ENCODE measurements at regions not wholly inside any gene's neighbourhood (a gene's known extent, or its start where the extent isn't known, plus 50 kb on each side); places are given as distances from the start of the nearest gene placed in this dataset.
A peak's percentile ranks its signal among the peaks of the same experiment; 100 is the strongest.

DNA sequence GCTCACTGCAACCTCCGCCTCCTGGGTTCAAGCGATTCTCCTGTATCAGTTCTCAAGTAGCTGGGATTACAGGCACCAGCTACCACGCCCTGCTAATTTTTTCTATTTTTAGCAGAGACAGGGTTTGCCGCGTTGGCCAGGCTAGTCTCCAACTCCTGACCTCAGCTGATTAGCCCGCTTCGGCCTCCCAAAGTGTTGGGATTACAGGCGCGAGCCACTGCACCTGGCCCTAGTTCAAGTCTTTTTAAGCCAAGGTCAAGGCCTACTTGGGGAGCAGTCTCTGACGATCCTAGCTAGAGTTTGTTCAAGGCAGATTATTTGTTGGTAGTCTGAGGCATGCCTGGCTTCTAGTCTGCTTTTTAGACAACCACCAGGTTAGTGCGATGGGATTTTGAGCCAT, 709.5 kb upstream of the COBL start:
- DNase-seq (no peak), ATAC-seq (no peak)
- intact Hi-C loops (cut with DNase I), result no loop called here
- no peaks in the 10 kb centered on the region for H3K27me3 ChIP-seq
- 60 to 65% methylated on average over 11 of the region's 11 CpGs for WGBS, 2 donors
- H3K4me1 ChIP-seq, result no peaks in the 10 kb centered on the region
- no peaks in the 10 kb centered on the region for H3K36me3 ChIP-seq
- H3K27ac ChIP-seq, result no peak overlapping the region
- H3K9me3 ChIP-seq, result no peaks in the 10 kb centered on the region
- H3K4me3 ChIP-seq, result no peak overlapping the region
- TF ChIP-seq, protein P1, sequence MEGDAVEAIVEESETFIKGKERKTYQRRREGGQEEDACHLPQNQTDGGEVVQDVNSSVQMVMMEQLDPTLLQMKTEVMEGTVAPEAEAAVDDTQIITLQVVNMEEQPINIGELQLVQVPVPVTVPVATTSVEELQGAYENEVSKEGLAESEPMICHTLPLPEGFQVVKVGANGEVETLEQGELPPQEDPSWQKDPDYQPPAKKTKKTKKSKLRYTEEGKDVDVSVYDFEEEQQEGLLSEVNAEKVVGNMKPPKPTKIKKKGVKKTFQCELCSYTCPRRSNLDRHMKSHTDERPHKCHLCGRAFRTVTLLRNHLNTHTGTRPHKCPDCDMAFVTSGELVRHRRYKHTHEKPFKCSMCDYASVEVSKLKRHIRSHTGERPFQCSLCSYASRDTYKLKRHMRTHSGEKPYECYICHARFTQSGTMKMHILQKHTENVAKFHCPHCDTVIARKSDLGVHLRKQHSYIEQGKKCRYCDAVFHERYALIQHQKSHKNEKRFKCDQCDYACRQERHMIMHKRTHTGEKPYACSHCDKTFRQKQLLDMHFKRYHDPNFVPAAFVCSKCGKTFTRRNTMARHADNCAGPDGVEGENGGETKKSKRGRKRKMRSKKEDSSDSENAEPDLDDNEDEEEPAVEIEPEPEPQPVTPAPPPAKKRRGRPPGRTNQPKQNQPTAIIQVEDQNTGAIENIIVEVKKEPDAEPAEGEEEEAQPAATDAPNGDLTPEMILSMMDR (IDR thresholded peaks at IDR 0.05), result no peak

DNA sequence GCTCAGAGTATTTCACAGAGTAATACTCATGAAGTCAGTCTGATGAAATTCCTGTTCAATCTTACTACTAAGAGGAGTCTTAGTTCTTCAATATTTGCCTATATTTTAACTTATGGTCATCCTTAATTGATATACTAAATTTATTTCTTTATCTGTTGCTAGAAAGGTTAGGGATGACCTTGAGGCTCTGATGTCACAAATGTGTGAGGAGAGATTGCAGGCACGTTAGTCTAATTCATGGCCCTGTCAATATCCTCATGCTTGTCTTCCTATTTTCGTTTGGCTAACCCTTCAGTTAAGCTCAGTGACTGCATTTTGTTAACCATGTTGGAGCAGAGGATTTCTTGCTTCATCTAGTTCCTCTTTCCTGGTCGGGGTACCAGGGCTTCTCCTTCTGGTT, 704.7 kb upstream of the COBL start:
- intact Hi-C loops (cut with DNase I), result no loop called here
- TF ChIP-seq, protein P1 (IDR thresholded peaks at IDR 0.05), result no peak
- Histone ChIP-seq H3K27ac (no peak overlapping the region), H3K36me3 (no peaks in the 10 kb centered on the region), H3K9me3 (peaks cover 0 to 17% (median 0%) of the 10 kb centered on the region in 11 donors), H3K4me1 (no peaks in the 10 kb centered on the region), H3K4me3 (no peak overlapping the region), H3K27me3 (no peaks in the 10 kb centered on the region)
- no peak for ATAC-seq
- DNase-seq, result no peak
- WGBS, 2 donors, result 16 to 27% methylated on average over 3 of the region's 3 CpGs

DNA sequence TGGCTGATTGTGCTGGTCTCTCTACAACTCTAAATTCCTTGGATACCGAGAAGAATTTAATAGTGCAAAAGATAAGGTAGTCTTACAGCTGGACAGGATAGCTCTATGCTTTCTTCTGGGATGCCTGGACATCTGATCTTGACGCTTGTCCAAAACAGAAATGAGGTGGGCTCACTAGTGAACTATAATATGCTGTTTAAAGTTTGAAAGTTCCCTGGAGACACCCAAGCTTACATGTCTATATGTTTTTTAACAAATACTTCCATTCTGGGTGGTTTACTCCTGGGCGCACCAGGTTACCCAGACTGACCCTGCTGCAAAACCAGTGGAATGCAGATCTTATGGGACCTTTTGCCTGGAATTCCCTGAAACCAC, 702.1 kb upstream of the COBL start:
- intact Hi-C loops (cut with DNase I), result no loop called here
- WGBS, 2 donors, result 76 to 79% methylated on average over 3 of the region's 3 CpGs

DNA sequence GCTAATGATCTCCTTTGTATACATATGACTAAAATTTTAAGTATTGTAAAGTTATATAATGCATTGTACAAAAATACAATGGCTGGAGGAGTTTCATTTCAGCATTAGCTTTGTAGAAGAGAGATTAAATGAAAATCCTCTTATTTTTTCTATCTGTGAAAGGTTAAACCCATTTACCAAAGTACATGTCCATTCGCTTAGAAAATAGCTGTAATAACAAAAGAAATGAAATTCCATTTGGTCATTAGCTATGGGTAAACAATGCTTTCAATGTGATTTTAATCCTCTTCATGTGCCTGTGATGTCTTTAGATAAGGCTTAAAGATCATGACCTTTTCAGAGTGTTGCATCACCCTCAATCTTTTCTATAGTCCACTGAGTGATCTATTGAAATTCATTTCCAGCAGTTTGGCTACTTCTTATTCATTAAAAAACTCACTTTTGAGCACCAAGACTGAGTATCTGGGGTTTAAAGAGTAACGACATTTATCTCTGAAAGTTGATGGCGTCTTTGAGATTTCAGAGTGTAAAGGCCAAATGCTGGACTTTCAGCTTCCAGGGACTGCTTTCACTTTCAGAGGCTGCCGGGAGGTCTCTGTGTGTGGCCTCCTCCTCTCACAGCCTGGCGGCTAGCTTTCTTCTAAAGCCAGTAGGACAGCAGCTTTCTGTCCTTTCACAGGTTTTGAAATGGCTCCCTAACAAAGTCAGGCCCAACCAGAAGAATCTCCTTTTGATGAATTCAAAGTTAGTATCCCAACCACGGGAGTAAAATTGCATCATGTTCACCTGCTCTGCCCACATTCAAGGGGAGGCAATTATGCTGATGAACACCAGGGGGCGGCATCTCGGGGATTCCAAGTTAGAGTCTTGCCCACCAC, 701.4 kb upstream of the COBL start:
- Histone ChIP-seq H3K36me3 (no peaks in the 10 kb centered on the region), H3K9me3 (peaks cover 0 to 17% (median 0%) of the 10 kb centered on the region in 11 donors), H3K4me1 (no peaks in the 10 kb centered on the region), H3K27me3 (no peaks in the 10 kb centered on the region), H3K4me3 (no peak overlapping the region), H3K27ac (no peak overlapping the region)
- no peak for ATAC-seq
- TF ChIP-seq, protein P1 (IDR thresholded peaks at IDR 0.05), result peak in 5 of 9 donors; percentile 16 to 32 (median 17)
- intact Hi-C loops (cut with DNase I), result no loop called here
- DNase-seq, result no peak
- 68 to 70% methylated on average over 8 of the region's 8 CpGs for WGBS, 2 donors

More for the DNA sequence above, 702.1 kb upstream of the COBL start:
- DNase-seq, result no peak
- Histone ChIP-seq H3K4me1 (no peaks in the 10 kb centered on the region), H3K27ac (no peak overlapping the region), H3K9me3 (peaks cover 0 to 17% (median 0%) of the 10 kb centered on the region in 11 donors), H3K36me3 (no peaks in the 10 kb centered on the region), H3K27me3 (no peaks in the 10 kb centered on the region), H3K4me3 (no peak overlapping the region)
- TF ChIP-seq, protein P1 (IDR thresholded peaks at IDR 0.05), result peak in 1 of 9 donors; percentile 31
- no peak for ATAC-seq

Data from heart right ventricle (tissue), 16 donors.